ENCODE measurements at regions not wholly inside any gene's neighbourhood (a gene's known extent, or its start where the extent isn't known, plus 50 kb on each side); places are given as distances from the start of the nearest gene placed in this dataset.

DNA sequence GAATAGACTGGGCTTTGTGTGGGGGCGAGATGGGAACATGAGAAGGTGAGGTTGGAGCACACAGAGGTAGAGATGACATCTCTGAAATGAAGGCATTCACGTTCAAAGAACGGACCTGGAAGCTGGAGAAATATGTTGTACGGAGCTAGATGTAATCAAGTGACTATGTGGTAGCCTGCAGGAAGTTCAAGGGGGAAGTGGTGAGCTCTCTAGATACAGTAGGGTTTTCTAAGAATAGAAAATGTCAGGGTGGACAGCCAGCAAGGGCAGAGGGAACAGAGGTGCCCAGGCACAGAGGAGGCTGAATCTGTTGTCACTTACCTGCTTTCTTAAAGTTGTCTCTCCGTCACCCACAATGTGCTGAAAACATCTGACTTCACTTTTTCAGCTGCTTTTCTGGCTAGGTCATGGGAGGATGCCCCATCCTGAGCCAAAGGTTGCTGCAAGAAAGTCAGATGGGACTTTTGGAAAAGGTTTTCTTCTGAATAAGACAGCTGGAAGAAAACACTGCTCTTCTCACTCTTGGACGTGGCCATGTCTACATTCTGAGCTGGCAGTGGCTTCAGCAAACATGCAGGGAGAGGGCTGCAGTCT lies 171.5 kb upstream of the B3GAT1 start:
- no peaks in the 10 kb centered on the region for H3K36me3 ChIP-seq
- intact Hi-C loops (cut with DNase I), result no loop called here
- no peak overlapping the region for H3K4me3 ChIP-seq
- H3K27ac ChIP-seq, result no peak overlapping the region
- DNase-seq (ENCODE audit: low spot score), result no peak
- TF ChIP-seq POLR2A (IDR thresholded peaks at IDR 0.05), result no peak
- TF ChIP-seq, protein P1, sequence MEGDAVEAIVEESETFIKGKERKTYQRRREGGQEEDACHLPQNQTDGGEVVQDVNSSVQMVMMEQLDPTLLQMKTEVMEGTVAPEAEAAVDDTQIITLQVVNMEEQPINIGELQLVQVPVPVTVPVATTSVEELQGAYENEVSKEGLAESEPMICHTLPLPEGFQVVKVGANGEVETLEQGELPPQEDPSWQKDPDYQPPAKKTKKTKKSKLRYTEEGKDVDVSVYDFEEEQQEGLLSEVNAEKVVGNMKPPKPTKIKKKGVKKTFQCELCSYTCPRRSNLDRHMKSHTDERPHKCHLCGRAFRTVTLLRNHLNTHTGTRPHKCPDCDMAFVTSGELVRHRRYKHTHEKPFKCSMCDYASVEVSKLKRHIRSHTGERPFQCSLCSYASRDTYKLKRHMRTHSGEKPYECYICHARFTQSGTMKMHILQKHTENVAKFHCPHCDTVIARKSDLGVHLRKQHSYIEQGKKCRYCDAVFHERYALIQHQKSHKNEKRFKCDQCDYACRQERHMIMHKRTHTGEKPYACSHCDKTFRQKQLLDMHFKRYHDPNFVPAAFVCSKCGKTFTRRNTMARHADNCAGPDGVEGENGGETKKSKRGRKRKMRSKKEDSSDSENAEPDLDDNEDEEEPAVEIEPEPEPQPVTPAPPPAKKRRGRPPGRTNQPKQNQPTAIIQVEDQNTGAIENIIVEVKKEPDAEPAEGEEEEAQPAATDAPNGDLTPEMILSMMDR (IDR thresholded peaks at IDR 0.05), result no peak
- TF ChIP-seq POLR2AphosphoS5 (IDR thresholded peaks at IDR 0.05), result no peak
- H3K4me1 ChIP-seq (replicated peaks), result no peaks in the 10 kb centered on the region
- no peaks in the 10 kb centered on the region for H3K27me3 ChIP-seq (replicated peaks; ENCODE audit: insufficient read depth)
- no peaks in the 10 kb centered on the region for H3K9me3 ChIP-seq
- 73% methylated on average over 6 of the region's 6 CpGs for WGBS

DNA sequence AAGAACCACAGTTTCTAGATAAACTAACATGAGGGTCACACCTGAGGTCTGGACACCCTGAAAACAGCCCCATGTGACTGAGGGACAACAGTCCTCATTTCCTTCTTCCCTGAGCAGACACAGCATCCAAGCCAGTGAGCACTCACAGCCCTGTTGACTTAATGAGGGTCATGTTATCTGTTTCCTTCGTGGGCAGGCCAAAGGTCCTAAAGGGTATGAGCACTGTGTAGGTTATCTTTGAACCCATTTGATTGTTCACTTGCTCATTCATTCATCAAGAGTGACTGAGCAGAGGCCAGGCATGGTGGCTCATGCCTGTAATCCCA lies 170.7 kb upstream of the B3GAT1 start:
- intact Hi-C loops (cut with DNase I), result no loop called here
- Histone ChIP-seq H3K27me3 (replicated peaks; ENCODE audit: insufficient read depth) (no peaks in the 10 kb centered on the region), H3K9me3 (no peaks in the 10 kb centered on the region), H3K27ac (no peak overlapping the region), H3K4me3 (no peak overlapping the region), H3K4me1 (replicated peaks) (no peaks in the 10 kb centered on the region), H3K36me3 (no peaks in the 10 kb centered on the region)
- DNase-seq (ENCODE audit: low spot score), result no peak
- TF ChIP-seq POLR2AphosphoS5 (IDR thresholded peaks at IDR 0.05) (no peak), POLR2A (IDR thresholded peaks at IDR 0.05) (no peak)
- TF ChIP-seq, protein P1 (IDR thresholded peaks at IDR 0.05), result no peak
- WGBS, result 73% methylated on average over 1 of the region's 1 CpG

DNA sequence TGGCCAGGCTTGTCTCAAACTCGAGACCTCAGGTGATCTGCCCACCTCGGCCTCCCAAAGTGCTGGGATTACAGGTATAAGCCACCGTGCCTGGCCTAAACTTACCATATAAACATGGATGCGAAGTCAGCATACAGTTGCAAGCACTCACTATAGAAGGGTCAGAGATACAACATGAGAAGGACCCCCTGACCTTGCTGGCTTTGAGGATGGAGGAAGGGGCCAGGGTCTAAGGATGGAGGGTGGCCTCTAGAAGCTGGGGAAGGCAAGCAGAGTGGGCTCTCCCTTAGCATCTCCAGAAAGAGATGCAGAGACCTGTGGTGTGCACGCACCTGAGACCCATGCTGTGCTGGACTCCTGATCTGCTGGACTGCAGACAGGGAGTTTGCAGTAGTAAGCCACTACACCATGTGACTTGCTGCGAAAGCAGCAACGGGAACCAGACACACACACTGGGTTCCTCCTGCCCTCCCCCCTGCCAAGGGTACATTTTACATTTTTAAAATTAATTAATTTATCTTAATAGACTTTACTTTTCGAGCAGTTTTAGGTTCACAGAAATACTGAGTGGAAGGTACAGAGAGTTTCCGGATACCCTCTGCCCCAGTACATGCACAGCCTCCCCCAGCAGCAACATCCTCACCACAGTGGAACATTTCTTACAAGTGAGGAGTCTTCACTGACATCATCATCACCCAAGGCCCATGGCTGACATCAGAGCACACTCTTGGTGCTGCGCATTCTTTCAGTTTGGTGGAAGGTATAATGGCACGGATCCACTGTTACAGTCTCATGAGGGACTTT lies 170.1 kb upstream of the B3GAT1 start:
- DNase-seq (ENCODE audit: low spot score), result no peak
- Histone ChIP-seq H3K27ac (no peak overlapping the region), H3K9me3 (no peaks in the 10 kb centered on the region), H3K4me3 (no peak overlapping the region), H3K4me1 (replicated peaks) (no peaks in the 10 kb centered on the region), H3K36me3 (no peaks in the 10 kb centered on the region), H3K27me3 (replicated peaks; ENCODE audit: insufficient read depth) (no peaks in the 10 kb centered on the region)
- TF ChIP-seq POLR2A (IDR thresholded peaks at IDR 0.05), result no peak
- TF ChIP-seq, protein P1 (IDR thresholded peaks at IDR 0.05), result no peak
- TF ChIP-seq POLR2AphosphoS5 (IDR thresholded peaks at IDR 0.05), result no peak
- intact Hi-C loops (cut with DNase I), result no loop called here
- 90% methylated on average over 11 of the region's 11 CpGs for WGBS

DNA sequence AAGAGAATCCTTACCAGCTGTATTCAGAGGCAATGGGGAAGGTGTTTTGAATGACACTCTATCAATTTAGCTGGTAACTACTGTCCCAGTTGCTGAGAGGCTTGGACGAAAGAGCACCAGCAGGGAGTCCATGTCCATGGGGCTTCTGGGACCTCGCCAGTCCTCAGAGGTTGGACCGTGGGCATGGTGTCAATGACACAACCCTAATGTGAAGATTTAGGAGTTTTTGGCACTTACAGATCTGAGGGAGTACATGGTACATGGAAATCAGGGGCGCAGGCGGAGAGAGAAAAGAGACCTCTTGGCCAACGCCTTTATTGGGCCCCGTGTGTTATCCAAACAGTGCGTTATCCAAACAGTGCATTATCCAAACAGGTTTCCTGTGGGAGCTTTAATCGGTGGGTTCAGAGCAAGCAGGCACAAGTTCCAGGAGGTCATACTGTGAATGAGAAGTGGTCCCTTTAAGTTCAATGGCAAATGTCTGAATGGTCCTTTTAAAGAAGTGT lies 169.1 kb upstream of the B3GAT1 start:
- WGBS, result 50% methylated on average over 9 of the region's 9 CpGs
- TF ChIP-seq POLR2AphosphoS5 (IDR thresholded peaks at IDR 0.05) (no peak), POLR2A (IDR thresholded peaks at IDR 0.05) (no peak)
- TF ChIP-seq, protein P1 (IDR thresholded peaks at IDR 0.05), result no peak
- H3K36me3 ChIP-seq, result no peaks in the 10 kb centered on the region
- H3K9me3 ChIP-seq, result no peaks in the 10 kb centered on the region
- no peak for DNase-seq (ENCODE audit: low spot score)
- no peaks in the 10 kb centered on the region for H3K4me1 ChIP-seq (replicated peaks)
- H3K27me3 ChIP-seq (replicated peaks; ENCODE audit: insufficient read depth), result no peaks in the 10 kb centered on the region
- no peak overlapping the region for H3K4me3 ChIP-seq
- intact Hi-C loops (cut with DNase I), result no loop called here
- no peak overlapping the region for H3K27ac ChIP-seq

DNA sequence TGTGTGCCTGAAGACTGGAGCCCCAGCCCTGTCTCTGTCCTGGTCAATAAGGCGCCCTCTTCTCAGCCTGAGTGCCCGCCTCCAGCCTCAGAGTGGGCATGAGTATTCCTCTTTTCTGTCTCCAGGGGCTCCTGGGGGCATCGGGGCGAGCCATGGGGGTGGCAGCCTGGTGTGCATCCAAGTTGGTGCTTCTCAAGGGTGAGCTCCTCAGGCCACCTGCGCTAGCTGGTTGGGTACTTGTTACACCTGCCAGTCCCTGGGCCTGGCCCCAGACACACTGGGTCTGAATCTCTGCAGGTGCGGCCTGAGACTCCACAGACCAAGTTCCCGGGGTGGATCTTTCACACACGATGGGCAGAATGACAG lies 168.6 kb upstream of the B3GAT1 start:
- H3K36me3 ChIP-seq, result no peaks in the 10 kb centered on the region
- H3K27ac ChIP-seq, result no peak overlapping the region
- H3K4me3 ChIP-seq, result no peak overlapping the region
- TF ChIP-seq, protein P1 (IDR thresholded peaks at IDR 0.05), result no peak
- no peak for TF ChIP-seq POLR2A (IDR thresholded peaks at IDR 0.05)
- no peak for TF ChIP-seq POLR2AphosphoS5 (IDR thresholded peaks at IDR 0.05)
- 96% methylated on average over 8 of the region's 8 CpGs for WGBS
- intact Hi-C loops (cut with DNase I), result no loop called here
- DNase-seq (ENCODE audit: low spot score), result no peak
- H3K27me3 ChIP-seq (replicated peaks; ENCODE audit: insufficient read depth), result no peaks in the 10 kb centered on the region
- no peaks in the 10 kb centered on the region for H3K9me3 ChIP-seq
- no peaks in the 10 kb centered on the region for H3K4me1 ChIP-seq (replicated peaks)

Measured in prostate gland (tissue), 2 donors.